ENCODE measurements at regions not wholly inside any gene's neighbourhood (a gene's known extent, or its start where the extent isn't known, plus 50 kb on each side); places are given as distances from the start of the nearest gene placed in this dataset.

- H3K9me3 Mint-ChIP-seq: peaks cover 17% of the 10 kb centered on the region
These were observed 254.7 kb downstream of the C1D start for GRCh38 chr2:67808112-67808511.

GRCh38 chr2:67812682-67813081 lies 250.1 kb downstream of the C1D start:
- H3K9me3 Mint-ChIP-seq: peaks cover 12% of the 10 kb centered on the region
- no peak overlapping the region for H3K4me3 Mint-ChIP-seq
- H3K27me3 Mint-ChIP-seq (ENCODE audit: insufficient read depth): no peaks in the 10 kb centered on the region
- no peaks in the 10 kb centered on the region for H3K4me1 Mint-ChIP-seq (ENCODE audit: low read depth)
- no peak overlapping the region for H3K27ac Mint-ChIP-seq
- H3K36me3 Mint-ChIP-seq (ENCODE audit: low read depth): no peaks in the 10 kb centered on the region
- intact Hi-C loops (cut with micrococcal nuclease): no loop called here
- no peak for DNase-seq (ENCODE audit: low spot score)

More at GRCh38 chr2:67808112-67808511, 254.7 kb downstream of the C1D start:
- intact Hi-C loops (cut with micrococcal nuclease): no loop called here
- Mint-ChIP-seq H3K4me1 (ENCODE audit: low read depth) (no peaks in the 10 kb centered on the region), H3K36me3 (ENCODE audit: low read depth) (no peaks in the 10 kb centered on the region), H3K4me3 (no peak overlapping the region), H3K27ac (no peak overlapping the region), H3K27me3 (ENCODE audit: insufficient read depth) (no peaks in the 10 kb centered on the region)
- DNase-seq (ENCODE audit: low spot score): no peak

- no peak overlapping the region for H3K4me3 Mint-ChIP-seq
- intact Hi-C loops (cut with micrococcal nuclease): no loop called here
- no peaks in the 10 kb centered on the region for H3K27me3 Mint-ChIP-seq (ENCODE audit: insufficient read depth)
- H3K36me3 Mint-ChIP-seq (ENCODE audit: low read depth): no peaks in the 10 kb centered on the region
- H3K27ac Mint-ChIP-seq: no peak overlapping the region
- no peaks in the 10 kb centered on the region for H3K9me3 Mint-ChIP-seq
- H3K4me1 Mint-ChIP-seq (ENCODE audit: low read depth): no peaks in the 10 kb centered on the region
- no peak for DNase-seq (ENCODE audit: low spot score)
These were observed 239.1 kb downstream of the C1D start for GRCh38 chr2:67823726-67824125.

- Mint-ChIP-seq H3K4me1 (ENCODE audit: low read depth) (no peaks in the 10 kb centered on the region), H3K4me3 (no peak overlapping the region), H3K27ac (no peak overlapping the region), H3K27me3 (ENCODE audit: insufficient read depth) (no peaks in the 10 kb centered on the region), H3K9me3 (no peaks in the 10 kb centered on the region), H3K36me3 (ENCODE audit: low read depth) (no peaks in the 10 kb centered on the region)
- no peak for DNase-seq (ENCODE audit: low spot score)
- intact Hi-C loops (cut with micrococcal nuclease): no loop called here
These were observed 238.6 kb downstream of the C1D start for GRCh38 chr2:67824186-67824585.

- H3K27ac Mint-ChIP-seq: no peak overlapping the region
- no peak for DNase-seq (ENCODE audit: low spot score)
These were observed 237.3 kb downstream of the C1D start for GRCh38 chr2:67825476-67825875.

GRCh38 chr2:67828066-67828465 lies 234.7 kb downstream of the C1D start:
- Mint-ChIP-seq H3K9me3 (no peaks in the 10 kb centered on the region), H3K36me3 (ENCODE audit: low read depth) (no peaks in the 10 kb centered on the region), H3K27me3 (ENCODE audit: insufficient read depth) (no peaks in the 10 kb centered on the region), H3K4me1 (ENCODE audit: low read depth) (no peaks in the 10 kb centered on the region), H3K27ac (no peak overlapping the region), H3K4me3 (no peak overlapping the region)
- no peak for DNase-seq (ENCODE audit: low spot score)
- intact Hi-C loops (cut with micrococcal nuclease): no loop called here

More at GRCh38 chr2:67825476-67825875, 237.3 kb downstream of the C1D start:
- no peaks in the 10 kb centered on the region for H3K4me1 Mint-ChIP-seq (ENCODE audit: low read depth)
- no peak overlapping the region for H3K4me3 Mint-ChIP-seq
- intact Hi-C loops (cut with micrococcal nuclease): no loop called here
- H3K27me3 Mint-ChIP-seq (ENCODE audit: insufficient read depth): no peaks in the 10 kb centered on the region
- no peaks in the 10 kb centered on the region for H3K36me3 Mint-ChIP-seq (ENCODE audit: low read depth)
- no peaks in the 10 kb centered on the region for H3K9me3 Mint-ChIP-seq

- H3K4me1 Mint-ChIP-seq (ENCODE audit: low read depth): no peaks in the 10 kb centered on the region
- H3K9me3 Mint-ChIP-seq: no peaks in the 10 kb centered on the region
- H3K36me3 Mint-ChIP-seq (ENCODE audit: low read depth): no peaks in the 10 kb centered on the region
- no peak for DNase-seq (ENCODE audit: low spot score)
- H3K4me3 Mint-ChIP-seq: no peak overlapping the region
- H3K27ac Mint-ChIP-seq: no peak overlapping the region
- no peaks in the 10 kb centered on the region for H3K27me3 Mint-ChIP-seq (ENCODE audit: insufficient read depth)
- intact Hi-C loops (cut with micrococcal nuclease): no loop called here
These were observed 233.3 kb downstream of the C1D start for GRCh38 chr2:67829470-67829869.

GRCh38 chr2:67833632-67834031 lies 229.2 kb downstream of the C1D start:
- intact Hi-C loops (cut with micrococcal nuclease): no loop called here
- no peaks in the 10 kb centered on the region for H3K36me3 Mint-ChIP-seq (ENCODE audit: low read depth)

GRCh38 chr2:67834482-67834881 lies 228.3 kb downstream of the C1D start:
- H3K4me1 Mint-ChIP-seq (ENCODE audit: low read depth): no peaks in the 10 kb centered on the region
- no peak overlapping the region for H3K4me3 Mint-ChIP-seq
- H3K27ac Mint-ChIP-seq: no peak overlapping the region
- no peak for DNase-seq (ENCODE audit: low spot score)
- no peaks in the 10 kb centered on the region for H3K9me3 Mint-ChIP-seq
- intact Hi-C loops (cut with micrococcal nuclease): no loop called here
- no peaks in the 10 kb centered on the region for H3K36me3 Mint-ChIP-seq (ENCODE audit: low read depth)
- H3K27me3 Mint-ChIP-seq (ENCODE audit: insufficient read depth): no peaks in the 10 kb centered on the region

More at GRCh38 chr2:67833632-67834031, 229.2 kb downstream of the C1D start:
- Mint-ChIP-seq H3K9me3 (no peaks in the 10 kb centered on the region), H3K4me3 (no peak overlapping the region), H3K27me3 (ENCODE audit: insufficient read depth) (no peaks in the 10 kb centered on the region), H3K4me1 (ENCODE audit: low read depth) (no peaks in the 10 kb centered on the region), H3K27ac (no peak overlapping the region)
- no peak for DNase-seq (ENCODE audit: low spot score)

GRCh38 chr2:67835266-67835665 lies 227.5 kb downstream of the C1D start:
- H3K27me3 Mint-ChIP-seq (ENCODE audit: insufficient read depth): no peaks in the 10 kb centered on the region
- H3K9me3 Mint-ChIP-seq: no peaks in the 10 kb centered on the region
- H3K27ac Mint-ChIP-seq: no peak overlapping the region
- intact Hi-C loops (cut with micrococcal nuclease): no loop called here
- H3K4me1 Mint-ChIP-seq (ENCODE audit: low read depth): no peaks in the 10 kb centered on the region
- H3K36me3 Mint-ChIP-seq (ENCODE audit: low read depth): no peaks in the 10 kb centered on the region
- no peak overlapping the region for H3K4me3 Mint-ChIP-seq
- DNase-seq (ENCODE audit: low spot score): no peak

- H3K4me3 Mint-ChIP-seq: no peak overlapping the region
- H3K4me1 Mint-ChIP-seq (ENCODE audit: low read depth): no peaks in the 10 kb centered on the region
- intact Hi-C loops (cut with micrococcal nuclease): no loop called here
- H3K36me3 Mint-ChIP-seq (ENCODE audit: low read depth): no peaks in the 10 kb centered on the region
- no peak overlapping the region for H3K27ac Mint-ChIP-seq
- DNase-seq (ENCODE audit: low spot score): no peak
- no peaks in the 10 kb centered on the region for H3K9me3 Mint-ChIP-seq
- no peaks in the 10 kb centered on the region for H3K27me3 Mint-ChIP-seq (ENCODE audit: insufficient read depth)
These were observed 225.9 kb downstream of the C1D start for GRCh38 chr2:67836866-67837265.

GRCh38 chr2:67838205-67838604 lies 224.6 kb downstream of the C1D start:
- Mint-ChIP-seq H3K27ac (no peak overlapping the region), H3K4me1 (ENCODE audit: low read depth) (no peaks in the 10 kb centered on the region), H3K27me3 (ENCODE audit: insufficient read depth) (no peaks in the 10 kb centered on the region), H3K4me3 (no peak overlapping the region), H3K9me3 (no peaks in the 10 kb centered on the region), H3K36me3 (ENCODE audit: low read depth) (no peaks in the 10 kb centered on the region)
- intact Hi-C loops (cut with micrococcal nuclease): no loop called here
- no peak for DNase-seq (ENCODE audit: low spot score)

- intact Hi-C loops (cut with micrococcal nuclease): no loop called here
- no peaks in the 10 kb centered on the region for H3K9me3 Mint-ChIP-seq
- no peak overlapping the region for H3K4me3 Mint-ChIP-seq
- H3K27me3 Mint-ChIP-seq (ENCODE audit: insufficient read depth): peaks cover 1% of the 10 kb centered on the region
- no peak overlapping the region for H3K27ac Mint-ChIP-seq
- H3K36me3 Mint-ChIP-seq (ENCODE audit: low read depth): no peaks in the 10 kb centered on the region
- H3K4me1 Mint-ChIP-seq (ENCODE audit: low read depth): no peaks in the 10 kb centered on the region
- no peak for DNase-seq (ENCODE audit: low spot score)
These were observed 223.6 kb downstream of the C1D start for GRCh38 chr2:67839242-67839641.

GRCh38 chr2:67839668-67840067 lies 223.1 kb downstream of the C1D start:
- intact Hi-C loops (cut with micrococcal nuclease): no loop called here
- no peaks in the 10 kb centered on the region for H3K4me1 Mint-ChIP-seq (ENCODE audit: low read depth)
- no peak for DNase-seq (ENCODE audit: low spot score)

More at GRCh38 chr2:67839668-67840067, 223.1 kb downstream of the C1D start:
- no peak overlapping the region for H3K4me3 Mint-ChIP-seq
- peaks cover 1% of the 10 kb centered on the region for H3K27me3 Mint-ChIP-seq (ENCODE audit: insufficient read depth)
- no peak overlapping the region for H3K27ac Mint-ChIP-seq
- H3K36me3 Mint-ChIP-seq (ENCODE audit: low read depth): no peaks in the 10 kb centered on the region
- no peaks in the 10 kb centered on the region for H3K9me3 Mint-ChIP-seq

All from activated T-helper 1 cell treated with anti-CD3 and anti-CD28 coated beads, Interleukin-12 subunit alpha, Interleukin-12 subunit beta, Interleukin-2, Interleukin-4 antibody, amounts not matched to agents 30 ng/mL and 10 ng/mL and 1 ng/mL, durations not matched to agents 14 hours and 24 hours and 36 hours (primary cell).